Fibroblast of skin of abdomen (primary cell): ENCODE measurements at regions not wholly inside any gene's neighbourhood (a gene's known extent, or its start where the extent isn't known, plus 50 kb on each side); places are given as distances from the start of the nearest gene placed in this dataset.

Source experiments
- DNase-seq: peaks from one replicate; pipeline ENCODE4 v3.0.0-alpha.2; 2013

DNA sequence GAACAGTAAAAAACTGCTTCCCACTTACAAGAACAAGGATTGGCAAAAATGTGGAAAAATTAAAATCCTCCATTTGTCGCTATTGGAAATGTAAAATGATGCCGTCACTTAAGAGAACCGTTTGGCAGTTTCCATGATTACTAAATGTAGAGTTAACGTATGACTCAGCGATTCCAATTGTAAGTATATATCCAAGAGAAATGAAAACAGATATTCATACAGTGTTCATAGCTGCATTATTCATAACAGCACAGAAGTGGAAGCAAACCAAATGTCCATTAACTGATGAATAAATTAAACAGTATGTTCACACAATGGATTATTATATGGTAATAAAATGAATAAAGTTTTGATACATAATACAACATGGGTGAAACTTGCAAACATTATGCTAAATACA is 971.0 kb downstream of the AMY1C start:
- no peak for DNase-seq

DNA sequence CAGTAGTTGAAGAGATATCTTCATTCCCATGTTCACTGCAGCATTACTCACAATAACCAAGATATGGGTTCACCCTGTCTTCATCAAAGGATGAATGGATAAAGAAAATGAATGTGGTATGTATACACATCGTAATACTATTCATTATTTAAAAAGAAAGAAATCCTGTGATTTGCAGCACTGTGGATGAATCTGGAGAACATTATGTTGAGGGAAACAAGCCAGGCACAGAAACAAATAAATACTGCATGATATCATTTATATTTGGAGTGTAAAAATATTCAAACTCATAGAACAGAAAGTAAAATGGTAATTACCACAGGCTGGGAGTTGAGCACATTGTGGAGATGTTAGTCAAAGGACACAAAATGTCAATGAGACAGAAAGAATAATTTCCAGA is 977.2 kb downstream of the AMY1C start:
- no peak for DNase-seq

DNA sequence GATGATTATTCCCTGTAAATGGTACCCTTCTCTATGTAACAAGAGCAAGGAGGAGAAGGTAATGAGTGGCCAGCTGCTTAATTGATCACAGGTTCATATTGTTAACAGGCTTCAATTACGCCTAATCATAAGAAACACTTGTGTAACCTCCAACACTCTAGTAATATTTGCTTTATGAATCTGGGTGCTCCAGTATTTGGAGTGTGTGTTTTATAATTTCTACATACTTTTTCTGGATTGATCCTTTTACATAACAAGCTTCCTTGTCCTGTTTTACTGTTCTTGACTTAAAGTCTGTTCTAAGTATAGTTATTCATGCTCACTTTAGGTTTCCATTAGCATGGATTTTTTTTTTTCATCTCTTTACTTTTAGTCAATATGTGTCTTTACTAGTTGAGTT is 984.2 kb downstream of the AMY1C start:
- DNase-seq, result no peak

DNA sequence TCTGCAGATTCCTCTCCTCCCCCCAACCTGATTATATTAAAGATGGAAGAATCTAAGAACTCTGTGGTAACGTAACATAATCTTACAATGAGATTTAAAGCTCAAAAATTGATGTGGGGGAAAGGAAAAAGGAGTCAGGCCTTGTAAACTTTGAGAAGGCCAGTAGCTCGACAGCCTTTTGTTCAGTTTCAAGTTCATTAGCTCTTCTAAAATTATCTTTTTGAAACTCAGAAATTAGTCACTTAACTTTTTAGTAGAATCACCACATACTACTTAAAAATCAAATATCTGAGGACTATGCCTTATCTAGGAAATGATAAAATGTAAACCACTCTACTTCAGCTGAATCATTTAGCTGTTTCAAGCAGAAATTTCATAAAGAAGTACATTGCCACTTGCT is 996.2 kb downstream of the AMY1C start:
- no peak for DNase-seq

DNA sequence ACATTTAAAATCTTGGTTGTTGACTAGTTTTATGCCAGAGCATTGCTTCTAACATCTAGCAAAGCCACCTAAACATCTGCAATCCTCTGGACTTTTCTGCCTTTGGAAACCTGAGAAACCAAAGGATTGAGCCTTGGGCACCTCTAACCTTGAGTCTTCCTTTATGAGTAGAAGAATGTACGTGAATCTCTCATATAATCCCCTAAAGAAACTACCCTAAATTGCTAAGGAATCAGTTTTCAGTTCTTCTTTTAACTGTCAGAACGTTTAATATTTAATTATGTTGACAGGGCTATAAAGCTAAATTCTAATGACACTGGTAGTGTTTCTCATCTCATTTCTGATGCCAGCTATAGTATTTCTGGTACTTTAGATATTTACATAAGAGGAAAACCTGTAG is 997.3 kb downstream of the AMY1C start:
- no peak for DNase-seq

DNA sequence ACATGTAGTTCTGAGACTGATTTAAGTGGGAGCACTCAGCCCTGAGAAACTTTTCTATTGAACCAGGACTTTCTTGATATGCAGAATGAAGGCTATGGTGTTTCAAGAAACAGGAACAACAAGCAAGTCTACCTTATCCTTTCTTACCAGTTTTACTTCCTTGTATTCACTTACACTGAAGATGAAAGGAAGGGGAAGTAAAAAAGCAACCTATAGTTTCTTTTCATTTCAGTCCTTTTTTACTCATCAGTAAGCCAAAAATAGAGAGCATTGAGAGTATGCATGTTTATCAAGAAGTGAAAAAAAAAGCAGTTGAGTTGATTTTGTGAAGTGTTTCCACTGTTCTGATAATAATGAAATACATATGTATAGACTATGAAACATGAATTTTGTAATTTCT is 1010.3 kb downstream of the AMY1C start:
- DNase-seq, result no peak

DNA sequence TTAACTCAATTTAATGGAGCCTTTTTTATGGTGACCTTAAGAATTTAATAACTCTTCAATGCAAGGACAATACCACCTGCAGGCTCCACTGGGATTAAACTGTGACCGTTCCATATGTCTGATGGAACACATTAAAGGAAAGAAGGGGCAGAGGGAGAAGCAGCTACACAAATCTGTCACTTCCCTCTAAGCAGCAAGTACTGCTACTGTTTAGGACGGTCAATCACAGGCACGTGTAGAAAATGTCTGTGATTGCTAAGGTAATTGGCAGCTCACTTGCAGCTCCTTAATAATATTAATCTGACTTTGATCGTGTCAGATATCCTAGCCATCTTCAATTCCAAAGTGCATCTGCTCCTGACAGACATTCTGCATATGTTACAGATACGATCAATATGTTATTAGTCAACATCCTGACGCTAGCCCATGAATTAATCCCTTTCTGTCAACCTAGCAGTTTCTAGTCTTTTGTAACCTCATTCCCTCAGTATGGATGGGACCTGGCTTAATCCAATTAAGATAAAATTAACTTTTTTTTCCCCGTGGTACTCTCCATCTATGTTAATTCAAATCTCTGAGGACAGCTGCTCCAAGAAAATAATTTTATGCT is 1012.4 kb downstream of the AMY1C start:
- no peak for DNase-seq

DNA sequence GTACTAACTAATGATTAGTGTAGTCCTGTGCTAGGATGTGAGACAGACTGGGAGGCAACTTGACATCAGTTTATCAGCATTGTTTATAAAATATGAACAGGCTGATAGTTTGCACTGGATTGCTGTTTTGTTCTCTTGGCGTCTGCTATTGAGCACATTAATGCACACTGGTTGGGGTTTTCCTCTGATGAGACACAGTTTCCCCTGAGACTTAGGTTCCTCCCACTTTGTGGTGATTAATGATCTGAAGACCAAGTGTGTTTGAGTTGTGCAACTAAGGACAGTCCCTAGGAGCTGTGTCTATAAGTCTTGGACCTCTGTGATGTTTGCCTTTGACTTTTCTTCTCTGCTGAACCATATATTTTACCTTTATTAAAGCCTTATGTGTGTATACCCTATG is 1015.4 kb downstream of the AMY1C start:
- DNase-seq, result peak; percentile 49

DNA sequence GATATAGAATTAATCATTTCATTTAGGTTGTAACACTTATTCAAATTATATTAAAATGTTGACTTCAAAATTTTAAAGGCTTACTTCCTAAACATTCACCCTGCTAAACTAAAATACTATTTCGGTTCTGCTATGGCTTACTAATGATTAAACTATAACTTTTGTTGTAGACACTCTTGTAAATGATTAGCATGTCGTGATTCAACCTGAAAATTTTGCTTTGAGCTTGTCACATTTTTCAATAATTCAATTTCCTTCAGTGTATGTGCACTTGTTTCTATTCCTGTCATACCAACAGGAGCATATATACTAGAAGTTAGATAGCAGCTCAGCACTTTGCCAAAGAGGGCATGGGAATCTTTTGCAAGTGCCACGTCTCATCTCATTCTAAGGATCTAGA is 1018.8 kb downstream of the AMY1C start:
- DNase-seq, result no peak

DNA sequence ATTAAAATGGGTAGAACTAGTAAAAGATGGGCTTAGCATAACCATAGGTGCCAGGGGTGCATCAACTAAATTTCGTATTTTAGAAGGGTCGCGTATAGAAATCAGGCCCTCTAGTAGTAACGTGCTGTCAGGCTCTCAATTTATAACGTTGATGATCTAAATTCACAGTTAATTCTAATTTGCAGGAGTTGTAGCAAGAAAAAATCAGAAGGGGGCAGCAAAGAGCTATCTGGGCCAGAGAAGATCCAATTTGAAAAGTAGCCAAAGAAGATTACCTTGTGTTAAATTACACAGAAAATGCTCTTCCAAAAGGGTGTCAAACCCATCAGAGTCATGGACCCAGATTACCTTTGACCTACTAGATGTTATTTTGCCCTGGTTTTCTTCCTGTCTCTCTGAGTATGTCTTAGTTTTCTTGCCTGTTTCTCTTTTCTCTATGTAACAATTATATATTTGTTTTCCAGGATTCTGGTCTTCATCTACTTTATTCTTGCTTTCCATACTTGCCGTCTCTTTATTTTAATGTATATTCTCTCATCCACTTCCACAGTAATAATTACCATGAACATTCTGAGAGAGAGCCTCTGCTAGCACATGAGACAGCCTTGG is 1030.9 kb downstream of the AMY1C start:
- DNase-seq, result peak; percentile 13

DNA sequence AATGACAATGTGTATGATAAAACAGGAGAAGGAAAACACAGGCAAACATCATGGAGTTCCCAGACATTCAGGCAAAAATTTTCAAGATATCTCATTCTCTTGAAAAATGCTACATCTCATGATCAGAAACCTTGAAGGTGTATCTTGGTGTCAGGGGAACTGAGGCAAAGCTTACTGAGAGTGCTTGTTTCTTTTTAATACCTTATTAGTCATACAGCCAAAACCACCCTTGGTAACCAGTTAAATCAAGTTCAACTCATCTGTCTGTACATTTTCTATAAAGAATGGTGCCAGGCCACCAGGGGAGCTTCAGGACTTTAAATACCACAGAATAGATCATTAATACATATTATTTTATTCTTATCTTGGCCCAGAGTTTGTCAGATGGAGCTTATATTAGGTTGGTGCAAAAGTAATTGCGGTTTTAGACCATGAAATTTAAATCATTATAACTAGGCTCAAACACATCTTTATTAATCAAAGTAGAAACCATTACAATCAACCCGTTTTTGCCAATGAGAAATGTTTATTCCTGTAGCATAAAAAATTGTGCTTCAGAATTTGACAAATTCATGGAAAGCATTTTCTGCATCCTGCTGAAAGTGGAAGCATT is 1036.0 kb downstream of the AMY1C start:
- DNase-seq, result no peak

DNA sequence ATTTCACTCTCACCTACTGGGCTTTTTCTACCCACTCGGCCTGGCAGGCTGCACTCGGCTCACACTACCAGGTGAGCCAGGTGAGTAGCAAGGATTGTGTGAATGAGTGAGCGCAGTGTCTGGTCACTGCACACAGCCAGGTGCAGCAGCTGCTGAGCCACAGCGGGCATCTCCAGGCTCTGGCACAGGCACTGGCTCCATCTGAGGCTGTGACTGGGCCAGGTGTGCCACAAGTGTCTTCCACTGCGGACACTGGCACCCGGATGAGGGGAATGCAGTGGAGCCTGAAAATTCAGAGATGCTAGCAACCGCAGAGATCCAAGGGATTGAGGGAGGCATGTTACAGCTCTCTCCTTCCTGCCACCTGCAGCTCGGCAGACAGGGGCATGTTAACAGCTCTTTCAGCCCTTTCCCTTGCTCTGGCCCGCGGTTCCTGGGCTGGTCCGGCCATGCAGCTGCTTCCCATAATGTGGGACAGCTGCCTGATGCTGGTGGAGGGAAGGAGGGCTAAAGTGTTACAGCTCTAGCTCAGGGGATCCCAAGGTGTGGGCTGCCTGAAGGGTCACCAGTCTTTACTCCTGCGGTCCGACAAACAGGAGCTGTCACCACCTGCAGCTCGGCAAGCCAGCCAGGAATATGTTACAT is 1038.3 kb downstream of the AMY1C start:
- no peak for DNase-seq

DNA sequence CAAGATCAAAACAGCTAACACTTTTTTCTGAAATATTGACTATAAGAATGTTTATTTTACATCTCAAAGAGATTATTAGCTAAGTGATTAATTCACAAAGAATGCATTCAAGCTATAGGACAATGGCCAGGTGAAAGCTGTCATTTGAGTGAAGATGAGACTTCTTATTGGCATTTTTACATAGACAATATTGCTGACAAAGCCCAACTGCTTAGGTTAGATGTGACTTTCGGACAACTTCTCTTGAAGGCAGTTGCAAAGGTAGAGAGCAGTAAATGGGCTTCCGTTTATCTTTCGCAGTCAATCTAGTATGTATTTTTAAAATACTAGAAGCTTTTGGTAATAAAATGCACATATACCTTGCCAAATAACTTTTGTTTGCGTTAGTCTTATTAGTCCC is 1041.3 kb downstream of the AMY1C start:
- no peak for DNase-seq

DNA sequence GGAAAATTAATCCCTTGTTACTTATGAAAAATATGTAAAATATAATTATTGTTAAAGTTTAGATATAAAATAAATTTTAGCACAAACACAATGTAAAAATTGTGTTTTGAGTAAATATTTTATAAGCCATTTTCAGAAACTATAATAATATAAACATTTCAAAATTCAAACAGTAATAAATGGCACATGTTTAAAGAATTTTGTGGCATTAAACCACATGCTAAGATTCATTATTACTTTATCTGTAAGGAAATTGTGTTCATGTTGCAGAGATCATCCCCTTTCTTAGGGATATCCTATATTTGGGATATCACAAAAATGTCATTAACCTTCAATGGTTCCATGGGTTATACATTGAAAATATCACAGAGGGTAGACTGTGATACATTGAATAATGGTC is 1044.3 kb downstream of the AMY1C start:
- DNase-seq, result no peak

DNA sequence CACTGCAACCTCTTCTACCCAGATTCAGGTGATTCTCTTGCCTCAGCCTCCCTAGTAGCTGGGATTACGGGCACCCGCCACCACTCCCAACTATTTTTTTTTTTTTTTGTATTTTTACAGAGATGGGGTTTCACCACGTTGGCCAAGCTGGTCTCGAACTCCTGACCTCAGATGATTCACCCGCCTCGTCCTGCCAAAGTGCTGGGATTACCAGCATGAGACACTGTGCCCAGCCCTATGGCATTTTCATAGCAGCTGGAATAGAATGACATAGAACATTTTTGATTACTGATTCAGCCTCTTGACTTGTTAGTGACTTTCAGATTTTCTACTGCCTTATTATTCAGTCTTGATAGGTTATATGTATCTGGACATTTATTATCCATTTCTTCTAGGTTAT is 1046.2 kb downstream of the AMY1C start:
- DNase-seq, result no peak

DNA sequence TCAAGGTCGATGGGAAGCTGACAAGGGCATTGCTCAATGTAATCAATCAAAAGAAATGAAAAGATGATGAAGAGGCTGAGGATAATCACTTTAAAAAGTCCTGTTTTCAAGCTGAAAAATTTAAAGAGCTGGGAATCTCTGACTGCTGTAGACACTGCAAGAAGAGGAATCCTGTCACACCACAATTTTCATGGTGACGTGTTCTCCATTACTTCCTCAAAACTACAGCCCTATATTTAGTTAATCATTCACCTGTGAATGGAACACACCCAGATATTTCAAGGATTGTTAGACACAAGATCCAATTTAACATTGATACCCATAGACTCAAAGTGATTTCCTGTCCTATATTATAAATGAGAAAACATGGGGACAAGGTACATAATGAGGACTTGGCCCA is 1048.3 kb downstream of the AMY1C start:
- DNase-seq, result no peak

DNA sequence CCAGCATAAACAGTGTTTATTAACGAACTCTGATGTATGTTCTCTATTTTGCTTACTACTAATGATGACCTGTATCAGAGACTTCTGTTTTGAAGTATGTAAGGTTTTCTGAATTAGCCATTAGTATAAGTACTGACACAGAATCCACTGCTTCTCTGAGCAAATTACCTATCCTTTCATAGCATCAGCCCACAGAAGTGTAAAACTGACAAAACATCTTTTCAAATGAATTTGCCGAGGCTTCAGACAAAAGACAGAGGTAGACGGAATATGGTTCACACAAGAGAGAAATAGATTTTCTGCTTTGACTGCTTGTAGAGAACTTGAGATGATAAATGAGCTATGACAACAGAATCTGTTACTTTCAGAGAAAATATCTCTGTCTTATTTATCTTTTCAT is 1051.6 kb downstream of the AMY1C start:
- no peak for DNase-seq

DNA sequence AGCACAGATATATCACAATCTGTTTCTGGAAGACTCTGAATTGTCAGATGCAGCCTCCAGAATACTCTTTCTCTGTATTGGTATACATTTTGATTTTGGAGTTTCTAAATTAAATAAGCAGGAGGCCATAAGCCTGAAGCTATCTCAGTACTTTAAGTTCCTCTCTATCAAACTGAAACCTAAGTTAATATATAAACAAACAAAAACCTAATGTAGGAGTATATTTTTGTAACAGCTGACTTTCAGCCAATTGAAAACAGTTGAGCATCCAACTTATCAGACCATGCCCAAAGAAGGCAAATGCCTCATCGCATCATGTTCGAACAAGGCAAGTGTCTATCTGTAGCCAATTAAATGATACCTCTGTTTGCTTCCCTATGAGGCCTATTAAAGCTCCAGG is 1054.4 kb downstream of the AMY1C start:
- no peak for DNase-seq

DNA sequence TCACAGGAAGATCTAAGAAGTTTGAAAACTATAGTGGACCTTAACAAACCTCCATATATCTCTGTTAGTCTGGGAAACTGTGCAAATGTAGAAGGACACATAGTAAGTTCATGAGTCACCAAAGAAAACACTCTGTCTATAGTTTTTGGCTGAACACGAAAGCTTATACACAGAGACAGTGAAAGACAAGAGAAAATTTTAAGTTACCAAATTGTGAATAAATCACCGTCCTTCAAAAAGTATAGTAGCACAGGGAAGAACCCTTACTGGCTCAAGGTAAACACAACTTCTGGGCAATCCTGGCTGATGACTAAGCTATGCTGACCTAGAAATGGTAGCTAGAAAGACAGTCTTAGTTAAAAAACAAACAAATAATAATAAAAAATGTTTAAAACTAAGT is 1057.9 kb downstream of the AMY1C start:
- DNase-seq, result peak; percentile 1

DNA sequence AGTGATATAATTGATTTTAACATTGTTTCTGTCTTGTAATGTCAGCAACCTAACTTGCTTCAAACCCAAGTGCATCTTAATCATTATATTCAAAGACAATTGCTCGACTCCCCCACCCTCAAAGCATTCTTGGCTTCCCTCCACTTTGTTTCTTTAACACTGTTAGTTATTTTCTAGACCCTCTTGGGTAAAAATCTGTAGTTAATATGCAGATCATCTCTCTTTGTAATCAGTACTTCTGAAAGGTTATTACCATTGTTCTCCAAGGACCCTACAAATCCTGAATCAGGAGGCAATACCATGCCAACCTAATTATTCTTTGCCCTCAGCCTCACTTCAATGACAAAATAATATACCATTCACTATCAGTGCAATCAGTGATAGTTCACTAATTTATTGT is 1075.7 kb downstream of the AMY1C start:
- DNase-seq, result no peak

DNA sequence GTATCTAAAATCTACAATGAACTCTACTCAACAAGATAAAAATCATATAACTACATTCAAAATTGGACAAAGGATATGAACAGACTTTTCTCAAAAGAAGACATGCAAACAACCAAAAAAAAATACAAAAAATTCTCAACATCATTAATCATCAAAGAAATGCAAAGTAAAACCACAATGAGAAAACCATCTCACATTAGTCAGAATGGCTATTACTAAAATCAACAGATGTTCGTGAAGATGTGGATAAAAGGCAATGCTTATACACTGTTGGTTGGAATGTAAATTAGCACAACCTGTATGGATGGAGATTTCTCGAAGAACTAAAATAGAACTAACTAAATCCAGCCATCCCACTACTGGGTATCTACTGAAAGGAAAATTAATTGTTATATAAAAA is 1080.8 kb downstream of the AMY1C start:
- no peak for DNase-seq

DNA sequence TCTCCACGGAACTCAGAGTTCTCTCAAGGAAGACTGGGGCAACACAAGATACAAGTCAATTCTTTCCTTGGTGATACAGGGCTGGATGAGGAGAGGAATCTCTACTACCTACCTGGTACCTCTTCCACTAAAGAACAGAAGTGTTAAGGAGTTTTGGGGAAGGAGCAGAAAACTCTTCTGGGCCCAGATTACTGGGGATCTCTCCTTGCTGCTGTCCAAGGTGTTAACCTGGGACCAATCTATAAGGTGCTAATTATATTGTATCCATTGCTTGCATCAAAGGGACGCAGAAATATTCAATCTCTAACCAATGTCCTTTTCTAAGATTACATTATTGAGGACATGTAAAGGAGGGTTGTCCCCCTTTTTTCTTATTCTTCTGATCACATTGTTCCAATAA is 1102.5 kb downstream of the AMY1C start:
- no peak for DNase-seq

DNA sequence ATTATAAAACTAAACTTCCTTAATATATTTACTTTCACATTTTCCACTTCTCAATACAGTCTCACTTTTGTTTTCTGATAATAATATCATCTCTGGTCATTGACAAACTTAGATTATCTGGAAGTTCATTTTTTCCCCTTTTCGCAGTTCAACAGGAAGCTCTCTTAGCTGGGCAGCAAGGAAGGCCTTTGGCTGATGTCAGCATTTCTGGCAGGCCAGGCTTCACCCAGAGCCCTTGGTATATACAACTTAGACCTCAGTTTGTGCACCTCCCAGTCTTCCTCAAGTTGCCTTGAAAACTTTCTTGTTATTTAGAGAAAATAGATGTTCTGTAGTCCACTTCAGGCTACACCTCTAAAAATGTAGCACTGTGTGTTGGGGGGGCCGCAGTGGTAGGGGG is 1103.6 kb downstream of the AMY1C start:
- no peak for DNase-seq

DNA sequence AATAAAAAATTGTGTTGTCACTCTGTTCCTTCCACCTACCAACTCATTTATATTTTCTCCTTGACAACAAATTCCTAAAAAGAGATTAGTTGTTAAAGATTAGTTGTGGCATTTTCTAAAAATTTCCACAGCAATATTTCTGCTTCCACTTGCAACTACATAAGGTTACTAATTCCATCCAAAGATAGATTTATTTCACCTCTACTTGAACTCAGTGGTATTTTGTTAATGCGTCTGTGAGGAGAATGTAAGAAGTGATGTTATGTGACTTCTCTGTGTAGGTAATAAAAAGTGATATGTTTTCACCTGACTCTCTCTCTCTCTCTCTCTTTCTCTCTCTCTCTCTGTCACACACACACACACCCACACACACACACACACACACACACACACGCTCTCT is 1104.8 kb downstream of the AMY1C start:
- DNase-seq, result no peak
